Keratinocyte (primary cell): ENCODE measurements at regions not wholly inside any gene's neighbourhood (a gene's known extent, or its start where the extent isn't known, plus 50 kb on each side); places are given as distances from the start of the nearest gene placed in this dataset.

Source experiments
- DNase-seq: peaks from one replicate; pipeline ENCODE4 v3.0.0-alpha.2; 2011; ENCODE audit warnings: low read depth, missing footprints, low spot score
- FAIRE-seq: peaks from 2 replicates; lab custom pipeline; 2011; peaks lifted over from hg19 to GRCh38; lab: Jason Lieb, UNC
- H2AFZ ChIP-seq: 2 replicates; pipeline ENCODE4 v1.6.0; 2012; ENCODE audit warnings: low read length, control low read depth, inconsistent platforms; ENCODE audit not compliant: control insufficient read depth
- H3K27ac ChIP-seq: 2 replicates; pipeline ENCODE4 v1.5.1; 2011; ENCODE audit warnings: low read length; ENCODE audit not compliant: control insufficient read depth, insufficient read depth
- H3K27me3 ChIP-seq: 3 replicates; pipeline ENCODE4 v1.6.0; 2011; ENCODE audit warnings: low read length; ENCODE audit not compliant: control insufficient read depth, insufficient read depth; ENCODE audit errors: extremely low read depth
- H3K36me3 ChIP-seq, 2 experiments: 2 replicates in 1 of 2; 3 replicates in 1 of 2; pipeline ENCODE4 v1.5.1; 2011; ENCODE audit warnings: low read length in 2 of 2, mild to moderate bottlenecking in 1 of 2; ENCODE audit not compliant: control insufficient read depth in 2 of 2, insufficient read depth in 2 of 2; ENCODE audit errors: extremely low read depth in 1 of 2
- H3K4me1 ChIP-seq: 3 replicates; pipeline ENCODE4 v1.5.1; 2011; ENCODE audit warnings: low read length; ENCODE audit not compliant: control insufficient read depth, insufficient read depth; ENCODE audit errors: extremely low read depth
- H3K4me2 ChIP-seq: 3 replicates; pipeline ENCODE4 v1.6.0; 2011; ENCODE audit warnings: low read depth, low read length; ENCODE audit not compliant: control insufficient read depth, insufficient read depth; ENCODE audit errors: extremely low read depth
- H3K4me3 ChIP-seq, 3 experiments: fragments of 200-600 bp in 1 of 3; sonication (generic) in 1 of 3; 2 replicates in 2 of 3; 3 replicates in 1 of 3; pipeline ENCODE4 v1.5.1; 2011 to 2016; ENCODE audit warnings: low read length in 3 of 3, mild to moderate bottlenecking in 3 of 3, control low read depth in 2 of 3, inconsistent platforms in 1 of 3, low read depth in 1 of 3, mixed read lengths in 1 of 3, mixed run types in 1 of 3, moderate library complexity in 1 of 3; ENCODE audit not compliant: control insufficient read depth in 2 of 3, insufficient read depth in 2 of 3; ENCODE audit errors: extremely low read depth in 1 of 3
- H3K79me2 ChIP-seq: 2 replicates; pipeline ENCODE4 v1.6.0; 2012; ENCODE audit warnings: low read length; ENCODE audit not compliant: control insufficient read depth, insufficient read depth
- H3K9ac ChIP-seq: 3 replicates; pipeline ENCODE4 v1.6.0; 2011; ENCODE audit warnings: low read length; ENCODE audit not compliant: control insufficient read depth, insufficient read depth; ENCODE audit errors: extremely low read depth
- H3K9me1 ChIP-seq: 3 replicates; pipeline ENCODE4 v1.6.0; 2011; ENCODE audit warnings: low read length; ENCODE audit not compliant: control insufficient read depth, insufficient read depth; ENCODE audit errors: extremely low read depth
- H3K9me3 ChIP-seq: 2 replicates; pipeline ENCODE4 v1.5.1; 2012; ENCODE audit warnings: low read depth, low read length; ENCODE audit not compliant: control insufficient read depth
- H4K20me1 ChIP-seq: 3 replicates; pipeline ENCODE4 v1.6.0; 2011; ENCODE audit warnings: low read length; ENCODE audit not compliant: control insufficient read depth, insufficient read depth; ENCODE audit errors: extremely low read depth
- CTCF ChIP-seq, 3 experiments: IDR thresholded peaks in 1 of 3; conservative IDR thresholded peaks in 1 of 3; optimal IDR thresholded peaks in 1 of 3; 2 replicates in 2 of 3; 3 replicates in 1 of 3; pipeline versions ENCODE3 to v1.5.1; 2011; ENCODE audit warnings: low read length in 3 of 3, mild to moderate bottlenecking in 3 of 3, moderate library complexity in 2 of 3, control low read depth in 1 of 3, inconsistent platforms in 1 of 3; ENCODE audit not compliant: insufficient read depth in 2 of 3; ENCODE audit errors: extremely low read depth in 1 of 3
- EZH2 ChIP-seq: IDR thresholded peaks from one replicate; pipeline ENCODE4 v1.6.1; 2012; ENCODE audit warnings: inconsistent platforms, mild to moderate bottlenecking, low read length, moderate library complexity
- dilution Hi-C: fragments of 300-500 bp; cut with MboI; formaldehyde crosslinking; loops from one replicate; pipeline ENCODE4 v1.7.0; 2020; ENCODE audit warnings: low sequenced_read_pairs; ENCODE audit not compliant: extremely low pct_ligation_motif_present

GRCh38 chr19:31135841-31136240, 213.4 kb downstream of the TSHZ3 start:
- Histone ChIP-seq H4K20me1 (no peaks in the 10 kb centered on the region), H3K9me3 (no peaks in the 10 kb centered on the region), H3K4me2 (no peak overlapping the region), H3K9me1 (no peaks in the 10 kb centered on the region), H3K27ac (no peak overlapping the region), H3K9ac (no peak overlapping the region), H3K79me2 (no peaks in the 10 kb centered on the region), H3K4me3 (no peak overlapping the region), H3K4me1 (peaks cover 5% of the 10 kb centered on the region), H2AFZ (no peak overlapping the region), H3K36me3 (no peaks in the 10 kb centered on the region), H3K27me3 (no peaks in the 10 kb centered on the region)
- no peak for TF ChIP-seq CTCF (optimal IDR thresholded peaks at IDR 0.05 in 1 of 3, IDR thresholded peaks at IDR 0.05 in 1 of 3, conservative IDR thresholded peaks at IDR 0.05 in 1 of 3; ENCODE audit: extremely low read depth in 1 of 3, insufficient read depth in 2 of 3, low read length in 3 of 3)
- TF ChIP-seq EZH2 = no peak
- DNase-seq = no peak
- dilution Hi-C loops = no loop called here
- peak; percentile 83 for FAIRE-seq

GRCh38 chr19:31132753-31133110, 216.5 kb downstream of the TSHZ3 start:
- Histone ChIP-seq H3K79me2 (no peaks in the 10 kb centered on the region), H3K27ac (no peak overlapping the region), H4K20me1 (no peaks in the 10 kb centered on the region), H3K9me1 (no peaks in the 10 kb centered on the region), H3K27me3 (no peaks in the 10 kb centered on the region), H3K9ac (no peak overlapping the region), H3K9me3 (no peaks in the 10 kb centered on the region), H3K4me3 (no peak overlapping the region), H3K36me3 (no peaks in the 10 kb centered on the region), H2AFZ (no peak overlapping the region), H3K4me2 (no peak overlapping the region), H3K4me1 (no peaks in the 10 kb centered on the region)
- FAIRE-seq (no peak), DNase-seq (no peak)
- TF ChIP-seq CTCF (optimal IDR thresholded peaks at IDR 0.05 in 1 of 3, IDR thresholded peaks at IDR 0.05 in 1 of 3, conservative IDR thresholded peaks at IDR 0.05 in 1 of 3; ENCODE audit: extremely low read depth in 1 of 3, insufficient read depth in 2 of 3, low read length in 3 of 3) (no peak), EZH2 (no peak)
- dilution Hi-C loops = no loop called here
